GM12874 (cell line): ENCODE measurements at regions not wholly inside any gene's neighbourhood (a gene's known extent, or its start where the extent isn't known, plus 50 kb on each side); places are given as distances from the start of the nearest gene placed in this dataset.

Experiments used
- TF ChIP-seq, protein P1 (sequence below): IDR thresholded peaks from 2 replicates; pipeline ENCODE4 v1.5.1; 2011; ENCODE audit warnings: low read depth, mild to moderate bottlenecking, control low read depth, low read length, moderate library complexity; ENCODE audit not compliant: insufficient read depth

DNA sequence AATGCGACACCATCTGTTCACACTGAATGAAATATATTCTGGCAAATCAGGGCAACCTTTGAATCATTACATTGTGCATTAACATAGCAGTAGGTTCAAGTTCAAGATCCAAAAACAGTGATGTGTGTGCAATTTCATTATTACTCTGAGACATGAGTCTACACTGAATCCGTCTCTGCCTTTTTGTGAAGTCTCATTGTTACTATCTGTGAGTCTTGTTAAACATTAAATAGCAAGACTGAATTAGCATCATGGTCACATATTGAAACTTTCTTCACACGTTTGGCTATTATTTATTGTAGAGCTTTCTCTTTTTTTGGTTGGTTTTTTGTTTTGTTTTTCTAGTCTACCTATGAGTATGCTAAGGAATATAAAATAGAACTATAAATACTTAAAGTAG lies 117.1 kb upstream of the SLITRK5 start:
- TF ChIP-seq, protein P1, sequence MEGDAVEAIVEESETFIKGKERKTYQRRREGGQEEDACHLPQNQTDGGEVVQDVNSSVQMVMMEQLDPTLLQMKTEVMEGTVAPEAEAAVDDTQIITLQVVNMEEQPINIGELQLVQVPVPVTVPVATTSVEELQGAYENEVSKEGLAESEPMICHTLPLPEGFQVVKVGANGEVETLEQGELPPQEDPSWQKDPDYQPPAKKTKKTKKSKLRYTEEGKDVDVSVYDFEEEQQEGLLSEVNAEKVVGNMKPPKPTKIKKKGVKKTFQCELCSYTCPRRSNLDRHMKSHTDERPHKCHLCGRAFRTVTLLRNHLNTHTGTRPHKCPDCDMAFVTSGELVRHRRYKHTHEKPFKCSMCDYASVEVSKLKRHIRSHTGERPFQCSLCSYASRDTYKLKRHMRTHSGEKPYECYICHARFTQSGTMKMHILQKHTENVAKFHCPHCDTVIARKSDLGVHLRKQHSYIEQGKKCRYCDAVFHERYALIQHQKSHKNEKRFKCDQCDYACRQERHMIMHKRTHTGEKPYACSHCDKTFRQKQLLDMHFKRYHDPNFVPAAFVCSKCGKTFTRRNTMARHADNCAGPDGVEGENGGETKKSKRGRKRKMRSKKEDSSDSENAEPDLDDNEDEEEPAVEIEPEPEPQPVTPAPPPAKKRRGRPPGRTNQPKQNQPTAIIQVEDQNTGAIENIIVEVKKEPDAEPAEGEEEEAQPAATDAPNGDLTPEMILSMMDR = no peak

DNA sequence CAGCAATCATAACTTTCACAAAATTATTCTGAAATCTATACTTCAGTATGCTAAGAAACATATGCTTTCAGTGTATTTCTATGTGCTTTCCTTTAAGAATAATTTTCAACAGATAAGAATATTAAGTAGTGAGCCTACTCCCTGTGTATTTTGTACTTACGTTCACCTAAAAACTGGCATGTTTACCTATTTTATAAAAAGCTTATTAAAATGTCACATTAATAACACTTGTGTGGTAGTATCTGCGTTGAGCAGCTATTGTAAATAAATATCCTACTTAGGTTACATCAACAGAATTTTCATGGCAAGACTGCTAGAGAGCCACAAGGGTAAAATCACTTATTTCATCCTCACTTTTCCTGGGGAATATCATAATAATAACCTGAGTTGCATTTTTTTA lies 113.4 kb upstream of the SLITRK5 start:
- TF ChIP-seq, protein P1 = no peak

DNA sequence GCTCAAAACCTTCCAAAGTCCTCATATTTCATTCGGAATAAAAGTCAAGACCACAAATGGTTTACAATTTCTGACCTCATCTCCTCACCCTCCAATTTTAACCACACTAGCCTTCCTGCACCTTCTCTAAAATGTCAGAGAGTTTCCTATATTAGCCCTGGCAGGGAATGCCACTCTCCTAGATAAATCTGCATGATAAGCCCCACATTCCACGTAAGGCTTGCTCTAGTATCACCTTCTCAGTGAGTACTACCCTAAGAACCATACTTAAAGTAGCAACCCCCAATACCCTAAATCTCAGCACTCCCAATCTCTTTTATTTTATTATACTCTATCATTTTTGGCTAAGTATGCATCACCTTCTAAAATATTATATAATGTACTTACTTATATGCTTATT lies 100.5 kb upstream of the SLITRK5 start:
- TF ChIP-seq, protein P1 = no peak

DNA sequence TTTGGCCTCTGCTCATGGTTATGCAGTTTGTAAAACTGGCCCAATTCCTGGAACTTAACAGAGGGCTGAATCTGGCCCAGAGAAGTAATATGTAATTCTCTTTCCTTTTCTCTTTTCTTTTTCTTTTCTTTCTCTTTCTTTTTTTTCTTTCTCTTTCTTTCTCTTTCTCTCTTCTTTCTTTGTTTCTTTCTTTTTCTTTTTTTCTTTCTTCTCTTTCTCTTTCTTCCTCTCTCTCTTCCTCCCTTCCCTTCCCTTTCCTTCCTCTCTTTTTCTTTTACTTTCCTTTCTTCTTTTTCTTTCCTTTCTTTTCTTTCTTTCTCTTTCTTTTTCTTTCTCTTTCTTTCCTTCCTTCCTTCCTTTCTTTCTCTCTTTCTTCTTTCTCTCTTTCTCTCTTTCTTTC lies 88.8 kb upstream of the SLITRK5 start:
- TF ChIP-seq, protein P1 = no peak

DNA sequence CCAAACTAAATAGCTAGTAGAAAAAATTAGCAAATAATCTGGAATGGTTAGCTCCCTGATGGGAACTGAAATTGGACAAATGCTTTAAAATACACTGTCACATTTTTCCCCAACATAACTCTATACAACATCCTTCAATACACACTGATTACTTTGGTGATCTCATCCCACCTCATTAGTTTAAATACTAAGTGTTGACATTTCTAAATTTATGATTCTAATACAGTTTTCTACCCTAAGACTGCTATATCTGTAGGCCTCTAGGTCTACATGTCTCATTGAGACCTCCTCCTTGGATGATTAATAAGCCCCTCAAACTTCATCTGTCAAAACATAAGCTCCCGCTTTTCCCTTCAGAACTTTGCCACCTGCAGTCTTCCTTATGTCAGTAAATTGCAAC lies 80.7 kb upstream of the SLITRK5 start:
- TF ChIP-seq, protein P1 = no peak

DNA sequence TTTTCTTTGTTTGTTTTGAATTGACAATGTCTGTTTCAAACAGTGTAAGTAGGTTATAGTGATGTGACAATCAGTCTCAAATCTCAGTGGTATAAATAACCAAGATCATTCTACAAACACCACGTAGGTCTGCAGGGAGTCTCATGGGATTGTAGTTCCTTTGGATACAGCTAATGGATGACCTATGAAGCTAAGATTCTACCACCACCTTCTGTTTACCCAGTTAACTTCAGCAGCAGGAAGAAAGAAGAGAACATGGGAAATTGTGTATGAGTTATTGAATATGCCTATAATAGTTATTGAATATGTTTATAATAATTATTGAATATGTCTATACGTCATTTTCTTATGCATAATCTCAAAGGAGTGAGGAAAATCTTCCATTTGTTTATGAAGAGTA lies 63.9 kb upstream of the SLITRK5 start:
- TF ChIP-seq, protein P1 = no peak

DNA sequence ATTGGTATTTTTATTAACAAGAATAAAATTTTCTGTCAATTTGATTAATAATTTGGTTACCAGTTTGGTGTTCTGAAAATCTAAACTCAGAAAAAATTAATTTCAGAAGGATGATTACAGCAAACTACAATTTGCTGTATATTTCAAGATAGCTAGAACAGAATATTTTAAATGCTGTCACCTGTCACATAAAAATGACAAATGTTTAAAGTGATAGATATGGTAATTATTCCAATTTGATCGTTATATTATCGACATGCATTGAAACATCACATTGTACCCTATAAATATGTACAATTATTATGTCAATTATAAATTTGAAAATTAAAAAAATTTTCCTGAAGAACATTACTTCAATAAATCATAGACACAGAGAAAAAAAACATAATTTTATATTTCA lies 56.9 kb upstream of the SLITRK5 start:
- TF ChIP-seq, protein P1 = no peak
